Right cardiac atrium (tissue), 5 donors: ENCODE measurements at regions not wholly inside any gene's neighbourhood (a gene's known extent, or its start where the extent isn't known, plus 50 kb on each side); places are given as distances from the start of the nearest gene placed in this dataset.

Experiments used
- ATAC-seq, 2 donors: fragments of 200-7000 bp; cut with Tn5 transposase; one replicate each; pipeline versions ENCODE4 v1.8.0 to v1.9.1; 2020; ENCODE audit warnings: moderate library complexity in 2 of 2, mild to moderate bottlenecking in 1 of 2
- DNase-seq, 3 donors: peaks; one replicate each; pipeline ENCODE4 v3.0.0-alpha.2; 2020
- H3K27ac ChIP-seq: one replicate; pipeline ENCODE4 v1.5.1; 2013; ENCODE audit warnings: mild to moderate bottlenecking, low read length, control low read depth, moderate library complexity
- H3K27me3 ChIP-seq: one replicate; pipeline ENCODE4 v1.6.1; 2013; ENCODE audit not compliant: control insufficient read depth, insufficient read depth
- H3K4me1 ChIP-seq: one replicate; pipeline ENCODE4 v1.6.1; 2013; ENCODE audit warnings: low read length; ENCODE audit not compliant: control insufficient read depth, insufficient read depth
- H3K4me3 ChIP-seq: one replicate; pipeline ENCODE4 v1.5.1; 2013; ENCODE audit warnings: low read length, control low read depth
- H3K9me3 ChIP-seq: one replicate; pipeline ENCODE4 v1.6.1; 2013; ENCODE audit warnings: low read length; ENCODE audit not compliant: control insufficient read depth
- WGBS: extraction: QIAGEN DNeasy Blood & Tissue Kit; methylation state at CpG from one replicate; pipeline ENCODE4 v1.1.7; 2013; 5-methylcytosine and 5-hydroxymethylcytosine counted together
- intact Hi-C, 4 donors: fragments of 100-400 bp; cut with DNase I; formaldehyde crosslinking; loops; one replicate each; pipeline versions ENCODE4 v1.11.0 to v1.14.0; 2022 to 2023
- donor health status: healthy with polysubstance abuse.
- donor health status: DM: no; HTN: yes; CAD: no.
- donor health status: DM: no; HTN: no; CAD: no.
- donor health status: DM: no; HTN: yes; CAD: no; lungs with severe emphysema.
- donor health status: DM: yes; HTN: yes; CAD: no.

GRCh38 chr9:88746029-88746742 lies 211.2 kb downstream of the NXNL2 start:
- DNase-seq = peak; percentile 82 to 90 (median 86)
- Histone ChIP-seq H3K4me1 (peaks cover 2% of the 10 kb centered on the region), H3K27me3 (no peaks in the 10 kb centered on the region), H3K9me3 (no peaks in the 10 kb centered on the region), H3K4me3 (no peak overlapping the region), H3K27ac (no peak overlapping the region)
- peak; percentile 77 to 80 for ATAC-seq
- intact Hi-C loops = loop anchor here in 1 of 4 donors (10.0 kb wide), 1 partner anchor 151 kb away; no protein-coding TSS in a partner anchor
- 37% methylated on average over 6 of the region's 6 CpGs for WGBS

- Histone ChIP-seq H3K4me1 (peaks cover 2% of the 10 kb centered on the region), H3K27me3 (no peaks in the 10 kb centered on the region), H3K27ac (peak overlapping the region; percentile 11), H3K9me3 (no peaks in the 10 kb centered on the region), H3K4me3 (no peak overlapping the region)
- intact Hi-C loops = loop anchor here in 1 of 4 donors (10.0 kb wide), 1 partner anchor 152 kb away; no protein-coding TSS in a partner anchor
- ATAC-seq (no peak), DNase-seq (no peak)
- 57% methylated on average over 9 of the region's 9 CpGs for WGBS
Measured at GRCh38 chr9:88746743-88747398, 211.9 kb downstream of the NXNL2 start.

GRCh38 chr9:88747768-88748167 lies 212.8 kb downstream of the NXNL2 start:
- ATAC-seq = peak; percentile 69 to 82
- Histone ChIP-seq H3K27ac (peak overlapping the region; percentile 47), H3K4me3 (no peak overlapping the region), H3K4me1 (peaks cover 2% of the 10 kb centered on the region), H3K9me3 (no peaks in the 10 kb centered on the region), H3K27me3 (no peaks in the 10 kb centered on the region)
- peak in 1 of 3 donors; percentile 46 for DNase-seq
- intact Hi-C loops = loop anchor here in 1 of 4 donors (10.0 kb wide), 1 partner anchor 153 kb away; no protein-coding TSS in a partner anchor
- 49% methylated on average over 5 of the region's 5 CpGs for WGBS

GRCh38 chr9:88748566-88749261 lies 213.7 kb downstream of the NXNL2 start:
- intact Hi-C loops = loop anchor here in 1 of 4 donors (10.0 kb wide), 1 partner anchor 154 kb away; no protein-coding TSS in a partner anchor
- H3K27ac ChIP-seq = peak overlapping the region; percentile 80
- 57% methylated on average over 5 of the region's 5 CpGs for whole genome bisulfite sequencing

GRCh38 chr9:88749420-88749819 lies 214.4 kb downstream of the NXNL2 start:
- peak; percentile 47 to 59 for ATAC-seq
- peak in 2 of 3 donors; percentile 40 to 68 for DNase-seq
- H3K27me3 ChIP-seq = no peaks in the 10 kb centered on the region
- no peak overlapping the region for H3K4me3 ChIP-seq
- 52% methylated on average over 2 of the region's 2 CpGs for WGBS
- H3K4me1 ChIP-seq = peaks cover 2% of the 10 kb centered on the region
- intact Hi-C loops = loop anchor here in 1 of 4 donors (10.0 kb wide), 1 partner anchor 155 kb away; no protein-coding TSS in a partner anchor
- H3K9me3 ChIP-seq = no peaks in the 10 kb centered on the region
- H3K27ac ChIP-seq = peak overlapping the region; percentile 14

More at GRCh38 chr9:88748566-88749261, 213.7 kb downstream of the NXNL2 start:
- Histone ChIP-seq H3K4me1 (peaks cover 2% of the 10 kb centered on the region), H3K9me3 (no peaks in the 10 kb centered on the region), H3K27me3 (no peaks in the 10 kb centered on the region), H3K4me3 (no peak overlapping the region)
- ATAC-seq (peak; percentile 75 to 85), DNase-seq (peak; percentile 65 to 86 (median 71))

GRCh38 chr9:88750832-88751360 lies 215.9 kb downstream of the NXNL2 start:
- Histone ChIP-seq H3K27me3 (no peaks in the 10 kb centered on the region), H3K27ac (no peak overlapping the region), H3K4me1 (peaks cover 2% of the 10 kb centered on the region), H3K4me3 (no peak overlapping the region), H3K9me3 (no peaks in the 10 kb centered on the region)
- DNase-seq (no peak), ATAC-seq (no peak)
- WGBS = 83% methylated on average over 3 of the region's 3 CpGs
- intact Hi-C loops = no loop called here

- DNase-seq (no peak), ATAC-seq (no peak)
- H3K27me3 ChIP-seq = no peaks in the 10 kb centered on the region
- H3K9me3 ChIP-seq = no peaks in the 10 kb centered on the region
- H3K4me3 ChIP-seq = no peak overlapping the region
- 92% methylated on average over 8 of the region's 8 CpGs for WGBS
- H3K4me1 ChIP-seq = peaks cover 2% of the 10 kb centered on the region
- H3K27ac ChIP-seq = no peak overlapping the region
- intact Hi-C loops = no loop called here
Measured at GRCh38 chr9:88751781-88752180, 216.8 kb downstream of the NXNL2 start.

- Histone ChIP-seq H3K9me3 (no peaks in the 10 kb centered on the region), H3K4me3 (no peak overlapping the region), H3K27me3 (no peaks in the 10 kb centered on the region), H3K4me1 (no peaks in the 10 kb centered on the region), H3K27ac (no peak overlapping the region)
- WGBS = 42% methylated on average over 7 of the region's 7 CpGs
- ATAC-seq = no peak
- intact Hi-C loops = no loop called here
- DNase-seq = no peak
Measured at GRCh38 chr9:88753691-88754367, 218.9 kb downstream of the NXNL2 start.

GRCh38 chr9:88754452-88754851 lies 219.5 kb downstream of the NXNL2 start:
- WGBS = 86% methylated on average over 13 of the region's 13 CpGs
- intact Hi-C loops = no loop called here
- Histone ChIP-seq H3K9me3 (no peaks in the 10 kb centered on the region), H3K4me3 (no peak overlapping the region), H3K27me3 (no peaks in the 10 kb centered on the region), H3K27ac (no peak overlapping the region), H3K4me1 (peaks cover under 1% of the 10 kb centered on the region)
- ATAC-seq (no peak), DNase-seq (no peak)

- intact Hi-C loops = no loop called here
- H3K27me3 ChIP-seq = no peaks in the 10 kb centered on the region
- H3K9me3 ChIP-seq = no peaks in the 10 kb centered on the region
- WGBS = 58% methylated on average over 5 of the region's 5 CpGs
- no peak overlapping the region for H3K4me3 ChIP-seq
- DNase-seq = no peak
- H3K4me1 ChIP-seq = peaks cover 1% of the 10 kb centered on the region
- no peak for ATAC-seq
- H3K27ac ChIP-seq = no peak overlapping the region
Measured at GRCh38 chr9:88754886-88755285, 219.9 kb downstream of the NXNL2 start.
